ENCODE measurements at regions not wholly inside any gene's neighbourhood (a gene's known extent, or its start where the extent isn't known, plus 50 kb on each side); places are given as distances from the start of the nearest gene placed in this dataset.

DNA sequence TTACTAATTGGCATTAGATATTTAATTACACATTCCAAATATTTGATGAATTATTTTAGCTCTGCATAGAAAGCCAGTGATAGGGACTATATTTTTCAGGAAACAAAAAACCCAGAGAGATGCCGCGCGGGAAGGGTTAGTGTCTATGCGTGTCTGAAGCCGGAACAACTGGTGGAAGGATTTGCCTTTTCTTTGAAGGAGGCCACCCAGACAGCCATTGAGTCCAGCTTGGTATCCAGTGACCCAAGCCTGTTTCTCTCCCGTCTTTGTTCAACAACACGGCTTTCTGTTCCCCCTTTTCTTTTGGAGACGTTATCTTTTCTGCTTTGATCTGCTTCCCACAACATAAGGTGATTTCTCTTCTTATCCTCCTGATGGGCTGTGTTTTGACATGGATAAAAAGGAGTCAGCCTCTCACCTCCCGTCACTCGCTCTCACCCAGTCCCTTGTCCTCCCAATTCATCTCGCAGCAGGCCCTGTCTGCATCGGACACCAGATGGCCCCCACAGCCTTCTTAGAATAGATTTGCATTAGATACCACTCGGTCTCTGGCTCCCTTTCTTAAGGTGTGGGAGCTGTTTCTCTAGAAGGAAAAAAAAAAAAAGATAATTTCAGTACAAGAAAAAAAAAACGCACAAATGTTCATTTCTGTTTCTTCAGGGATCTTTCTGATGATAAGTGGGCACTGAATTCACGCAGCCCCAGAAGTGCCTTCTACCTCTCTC, 361.8 kb downstream of the ZNF536 start:
- no peak overlapping the region for H3K27ac ChIP-seq

DNA sequence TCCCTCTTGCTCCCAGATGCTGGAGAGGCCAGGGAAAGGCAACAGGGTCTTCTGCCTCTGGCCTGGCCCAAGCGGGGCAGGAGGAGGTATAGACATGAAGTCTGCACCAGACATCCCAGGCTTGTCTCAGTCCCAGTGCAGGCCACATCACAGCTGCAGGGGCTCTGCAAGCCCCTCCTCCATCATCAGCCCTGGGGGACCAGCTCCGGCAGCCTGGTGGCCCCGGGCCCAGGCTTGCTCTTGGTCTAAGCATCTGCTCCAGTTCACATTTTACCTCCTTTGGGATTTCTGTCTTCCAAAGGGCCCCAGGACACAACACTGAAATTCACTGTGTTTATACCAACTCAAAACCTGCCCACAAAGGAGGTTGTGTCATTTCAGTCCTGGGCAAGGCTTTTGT, 359.4 kb downstream of the ZNF536 start:
- DNase-seq (ENCODE audit: low read depth in 1 of 2, low spot score in 1 of 2), result no peak
- no peaks in the 10 kb centered on the region for H3K9me3 ChIP-seq (ENCODE audit: low read depth)
- no peaks in the 10 kb centered on the region for H3K36me3 ChIP-seq
- H3K27me3 ChIP-seq, result no peaks in the 10 kb centered on the region
- H3K27ac ChIP-seq, result no peak overlapping the region
- no peak overlapping the region for H3K4me3 ChIP-seq
- H3K4me1 ChIP-seq (ENCODE audit: low read depth), result no peaks in the 10 kb centered on the region
- TF ChIP-seq, protein P1, sequence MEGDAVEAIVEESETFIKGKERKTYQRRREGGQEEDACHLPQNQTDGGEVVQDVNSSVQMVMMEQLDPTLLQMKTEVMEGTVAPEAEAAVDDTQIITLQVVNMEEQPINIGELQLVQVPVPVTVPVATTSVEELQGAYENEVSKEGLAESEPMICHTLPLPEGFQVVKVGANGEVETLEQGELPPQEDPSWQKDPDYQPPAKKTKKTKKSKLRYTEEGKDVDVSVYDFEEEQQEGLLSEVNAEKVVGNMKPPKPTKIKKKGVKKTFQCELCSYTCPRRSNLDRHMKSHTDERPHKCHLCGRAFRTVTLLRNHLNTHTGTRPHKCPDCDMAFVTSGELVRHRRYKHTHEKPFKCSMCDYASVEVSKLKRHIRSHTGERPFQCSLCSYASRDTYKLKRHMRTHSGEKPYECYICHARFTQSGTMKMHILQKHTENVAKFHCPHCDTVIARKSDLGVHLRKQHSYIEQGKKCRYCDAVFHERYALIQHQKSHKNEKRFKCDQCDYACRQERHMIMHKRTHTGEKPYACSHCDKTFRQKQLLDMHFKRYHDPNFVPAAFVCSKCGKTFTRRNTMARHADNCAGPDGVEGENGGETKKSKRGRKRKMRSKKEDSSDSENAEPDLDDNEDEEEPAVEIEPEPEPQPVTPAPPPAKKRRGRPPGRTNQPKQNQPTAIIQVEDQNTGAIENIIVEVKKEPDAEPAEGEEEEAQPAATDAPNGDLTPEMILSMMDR (IDR thresholded peaks at IDR 0.05; ENCODE audit: low read depth, low read length), result no peak

More for the DNA sequence above, 361.8 kb downstream of the ZNF536 start:
- Histone ChIP-seq H3K27me3 (no peaks in the 10 kb centered on the region), H3K4me3 (no peak overlapping the region), H3K4me1 (ENCODE audit: low read depth) (no peaks in the 10 kb centered on the region), H3K36me3 (no peaks in the 10 kb centered on the region), H3K9me3 (ENCODE audit: low read depth) (no peaks in the 10 kb centered on the region)
- TF ChIP-seq, protein P1 (IDR thresholded peaks at IDR 0.05; ENCODE audit: low read depth, low read length), result no peak
- peak in 1 of 2 donors; percentile 44 for DNase-seq (ENCODE audit: low read depth in 1 of 2, low spot score in 1 of 2)

DNA sequence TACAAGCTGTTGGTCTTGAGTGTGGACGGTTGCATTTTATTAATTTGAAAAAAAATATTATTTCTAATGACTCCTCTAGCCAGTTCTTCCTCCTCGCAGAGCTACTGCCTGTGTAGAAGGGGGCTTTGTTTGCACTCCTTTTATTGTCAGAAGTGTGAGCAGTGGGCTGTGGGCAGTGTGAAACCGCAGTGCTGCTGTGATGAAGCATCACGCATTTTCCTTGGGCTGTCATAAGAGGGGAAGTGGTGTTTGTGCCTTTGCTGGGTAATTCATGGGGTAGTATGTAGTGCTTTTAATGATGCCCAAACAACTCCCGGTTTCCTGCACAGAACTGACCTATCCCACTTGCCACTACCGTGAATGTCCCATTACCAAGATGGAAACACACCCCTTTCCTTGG, 357.3 kb downstream of the ZNF536 start:
- no peaks in the 10 kb centered on the region for H3K9me3 ChIP-seq (ENCODE audit: low read depth)

DNA sequence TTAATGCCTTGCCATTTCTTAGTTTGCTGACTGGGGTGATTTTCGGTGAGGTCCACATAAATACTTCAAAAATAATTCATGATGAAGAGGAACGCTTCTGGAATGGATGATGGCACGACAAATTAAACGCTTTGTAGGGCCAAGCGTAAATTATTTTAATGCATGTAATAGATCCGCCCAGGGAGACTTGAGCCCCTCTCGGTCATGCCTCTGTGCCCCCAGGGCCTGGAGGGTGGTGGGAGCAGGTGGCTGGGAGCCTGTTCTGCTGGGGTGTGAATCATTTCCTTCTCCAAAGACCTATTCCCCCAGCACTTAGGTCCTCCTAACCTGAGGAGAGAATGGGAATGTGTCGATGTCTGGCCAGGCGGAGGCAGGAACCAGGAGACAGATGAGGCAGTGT, 350.6 kb downstream of the ZNF536 start:
- no peak overlapping the region for H3K4me3 ChIP-seq
- no peaks in the 10 kb centered on the region for H3K36me3 ChIP-seq
- no peak for DNase-seq (ENCODE audit: low read depth in 1 of 2, low spot score in 1 of 2)
- peaks cover 5% of the 10 kb centered on the region for H3K4me1 ChIP-seq (ENCODE audit: low read depth)
- no peaks in the 10 kb centered on the region for H3K9me3 ChIP-seq (ENCODE audit: low read depth)
- H3K27ac ChIP-seq, result no peak overlapping the region
- peaks cover 2% of the 10 kb centered on the region for H3K27me3 ChIP-seq
- TF ChIP-seq, protein P1 (IDR thresholded peaks at IDR 0.05; ENCODE audit: low read depth, low read length), result no peak

More for the DNA sequence above, 357.3 kb downstream of the ZNF536 start:
- Histone ChIP-seq H3K36me3 (no peaks in the 10 kb centered on the region), H3K27me3 (peaks cover 2% of the 10 kb centered on the region), H3K4me1 (ENCODE audit: low read depth) (no peaks in the 10 kb centered on the region), H3K4me3 (no peak overlapping the region), H3K27ac (no peak overlapping the region)
- DNase-seq (ENCODE audit: low read depth in 1 of 2, low spot score in 1 of 2), result no peak
- TF ChIP-seq, protein P1 (IDR thresholded peaks at IDR 0.05; ENCODE audit: low read depth, low read length), result no peak

DNA sequence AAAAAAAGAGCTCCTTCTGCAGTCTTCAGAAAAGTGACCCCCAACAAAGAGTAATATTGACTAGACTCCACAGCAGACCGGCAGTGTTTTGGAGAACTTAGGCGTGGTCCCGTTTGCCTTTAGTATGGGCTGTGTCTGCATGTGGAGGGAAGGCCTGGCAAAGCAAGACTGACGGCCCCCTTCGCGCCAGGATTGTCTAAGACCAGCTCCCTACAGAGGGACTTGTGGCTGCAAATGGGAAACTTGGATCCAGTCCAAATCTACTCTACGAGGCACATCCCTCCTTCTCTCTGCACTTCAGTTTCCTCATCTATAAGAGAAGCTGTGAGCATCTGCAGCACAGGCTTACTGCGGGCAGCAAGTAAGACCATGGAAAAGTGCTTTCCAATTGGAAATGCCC, 350.0 kb downstream of the ZNF536 start:
- Histone ChIP-seq H3K36me3 (no peaks in the 10 kb centered on the region), H3K27me3 (peaks cover 3% of the 10 kb centered on the region), H3K4me3 (no peak overlapping the region), H3K9me3 (ENCODE audit: low read depth) (no peaks in the 10 kb centered on the region), H3K4me1 (ENCODE audit: low read depth) (peaks cover 5% of the 10 kb centered on the region), H3K27ac (no peak overlapping the region)
- DNase-seq (ENCODE audit: low read depth in 1 of 2, low spot score in 1 of 2), result no peak
- TF ChIP-seq, protein P1 (IDR thresholded peaks at IDR 0.05; ENCODE audit: low read depth, low read length), result no peak
